Thyroid gland (tissue), 4 donors: ENCODE measurements at regions not wholly inside any gene's neighbourhood (a gene's known extent, or its start where the extent isn't known, plus 50 kb on each side); places are given as distances from the start of the nearest gene placed in this dataset.

Source experiments
- CTCF ChIP-seq, 6 experiments: fragments of 200-600 bp in 3 of 6; fragments of 450-650 bp in 3 of 6; sonication (generic) in 3 of 6; IDR thresholded peaks; one replicate each; pipeline ENCODE4 v1.5.1; 2016 to 2019; ENCODE audit warnings: antibody characterized with exemption in 6 of 6, mild to moderate bottlenecking in 2 of 6, inconsistent platforms in 1 of 6, moderate library complexity in 1 of 6
- POLR2A ChIP-seq, 2 donors: fragments of 450-650 bp; IDR thresholded peaks; one replicate each; pipeline ENCODE4 v1.6.1; 2017; ENCODE audit warnings: antibody characterized with exemption in 2 of 2, mild to moderate bottlenecking in 2 of 2, moderate library complexity in 1 of 2

- TF ChIP-seq POLR2A (IDR thresholded peaks at IDR 0.05) = no peak
- TF ChIP-seq CTCF (IDR thresholded peaks at IDR 0.05) = no peak
Observed at GRCh38 chr16:52379551-52379950, 167.4 kb downstream of the TOX3 start.
